PFSK-1 (cell line): ENCODE measurements at regions not wholly inside any gene's neighbourhood (a gene's known extent, or its start where the extent isn't known, plus 50 kb on each side); places are given as distances from the start of the nearest gene placed in this dataset.

Experiments used
- FOXP2 ChIP-seq: optimal IDR thresholded peaks from 2 replicates; pipeline ENCODE3; 2011; ENCODE audit warnings: borderline replicate concordance, control low read depth, inconsistent platforms; ENCODE audit not compliant: insufficient read depth; ENCODE audit errors: extremely low read length, extremely low read depth
- POLR2AphosphoS5 ChIP-seq: IDR thresholded peaks from 2 replicates; pipeline ENCODE4 v1.6.1; 2012; ENCODE audit warnings: low read depth, mild to moderate bottlenecking, control low read depth, low read length, moderate library complexity
- REST ChIP-seq, 2 experiments: IDR thresholded peaks; 2 replicates each; pipeline versions ENCODE4 v1.6.1 to v1.8.0; 2011 to 2012; ENCODE audit warnings: low read depth in 2 of 2, low read length in 2 of 2, control low read depth in 1 of 2, inconsistent platforms in 1 of 2, mild to moderate bottlenecking in 1 of 2, moderate library complexity in 1 of 2; ENCODE audit not compliant: insufficient read depth in 1 of 2
- SIN3A ChIP-seq: IDR thresholded peaks from 2 replicates; pipeline ENCODE4 v1.6.1; 2012; ENCODE audit warnings: mild to moderate bottlenecking, low read length, moderate library complexity, borderline replicate concordance; ENCODE audit not compliant: insufficient read depth
- TAF1 ChIP-seq: IDR thresholded peaks from 2 replicates; pipeline ENCODE4 v1.6.1; 2012; ENCODE audit warnings: low read length, control low read depth, borderline replicate concordance; ENCODE audit not compliant: insufficient read depth

DNA sequence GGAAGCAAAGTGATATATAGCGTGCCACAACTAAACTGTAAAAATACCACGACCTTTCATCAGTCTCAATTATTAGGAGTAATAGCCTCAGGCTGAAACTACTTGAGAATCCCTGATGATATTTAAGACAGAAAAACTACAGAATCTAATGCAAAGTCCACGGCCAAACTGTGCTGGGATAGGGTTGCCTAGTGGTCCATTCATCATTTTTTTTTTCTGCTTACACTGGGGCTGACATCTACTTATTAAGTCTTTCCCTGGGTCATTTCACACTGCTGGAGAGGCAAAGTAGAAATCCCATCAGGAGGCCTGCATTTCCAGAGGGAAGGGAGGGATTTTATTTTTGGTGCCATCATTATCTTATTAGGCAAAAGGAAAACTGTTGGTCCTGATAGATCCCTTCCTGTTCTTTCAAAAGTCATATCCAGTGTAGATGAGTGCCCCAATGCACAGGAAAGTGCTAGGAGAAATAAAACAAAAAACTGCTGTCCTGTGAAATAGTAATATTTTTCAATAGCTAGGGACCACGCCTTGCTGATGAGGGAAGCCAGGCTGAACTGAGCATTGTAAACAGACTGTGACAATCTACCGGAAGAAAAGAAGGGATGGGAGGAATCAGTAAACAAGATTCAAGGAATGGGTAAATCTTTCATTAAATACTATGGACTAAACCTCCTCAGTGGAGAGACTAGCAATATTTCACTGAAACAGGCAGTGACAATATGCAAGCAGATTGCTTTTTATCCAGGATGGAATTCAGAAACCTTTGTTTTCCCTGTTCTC is 644.3 kb downstream of the IRS1 start:
- TF ChIP-seq TAF1, result no peak
- no peak for TF ChIP-seq POLR2AphosphoS5

- TF ChIP-seq FOXP2 (no peak), POLR2AphosphoS5 (no peak), SIN3A (no peak), REST (IDR thresholded peaks at IDR 0.05; ENCODE audit: insufficient read depth in 1 of 2, low read depth in 2 of 2, low read length in 2 of 2) (no peak), TAF1 (no peak)
These were observed 645.0 kb downstream of the IRS1 start for GRCh38 chr2:226154610-226155009.

GRCh38 chr2:226153553-226153952 is 646.1 kb downstream of the IRS1 start:
- TF ChIP-seq REST (IDR thresholded peaks at IDR 0.05; ENCODE audit: insufficient read depth in 1 of 2, low read depth in 2 of 2, low read length in 2 of 2), result no peak
- TF ChIP-seq POLR2AphosphoS5, result no peak
- no peak for TF ChIP-seq SIN3A
- TF ChIP-seq FOXP2, result no peak
- TF ChIP-seq TAF1, result no peak

DNA sequence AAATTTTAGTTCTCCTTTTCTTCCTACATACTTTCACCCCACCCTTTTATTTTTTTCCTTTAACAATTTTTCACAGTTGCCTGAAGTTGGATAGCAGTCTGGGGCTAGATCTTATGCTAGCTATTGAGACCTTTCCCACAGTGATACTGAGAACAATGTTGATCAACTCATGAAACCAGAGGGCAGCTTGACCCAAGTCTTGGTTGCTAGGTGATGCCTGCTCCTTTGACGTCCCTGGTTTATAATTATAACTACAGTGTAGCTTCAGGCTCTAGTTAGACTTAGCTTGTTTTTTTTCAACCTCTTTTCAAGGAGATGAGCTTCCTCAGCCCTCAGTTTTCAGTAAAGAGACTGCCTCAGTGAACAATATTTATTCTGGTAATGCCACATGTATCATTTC is 648.5 kb downstream of the IRS1 start:
- TF ChIP-seq SIN3A (no peak), REST (IDR thresholded peaks at IDR 0.05; ENCODE audit: insufficient read depth in 1 of 2, low read depth in 2 of 2, low read length in 2 of 2) (no peak), FOXP2 (no peak), POLR2AphosphoS5 (no peak), TAF1 (no peak)

DNA sequence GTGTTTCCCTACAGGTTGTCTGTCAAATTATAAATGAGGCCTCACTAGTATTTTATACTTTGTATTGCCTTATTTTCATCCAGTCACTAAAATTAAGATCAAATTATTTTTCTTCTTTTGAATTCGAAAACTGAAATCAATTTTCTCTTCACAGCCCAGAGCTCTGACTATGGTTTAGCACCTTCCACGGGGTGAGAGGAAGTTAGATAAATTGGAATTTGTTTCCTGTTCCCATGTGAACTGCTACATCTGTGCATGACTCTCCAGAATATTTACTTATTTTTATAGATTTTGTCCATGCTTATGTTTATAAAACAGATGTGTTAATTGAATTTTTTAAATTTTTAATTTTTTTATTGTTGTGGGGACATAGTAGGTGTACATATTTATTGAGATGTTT is 656.5 kb downstream of the IRS1 start:
- TF ChIP-seq FOXP2 (no peak), POLR2AphosphoS5 (no peak), REST (IDR thresholded peaks at IDR 0.05; ENCODE audit: insufficient read depth in 1 of 2, low read depth in 2 of 2, low read length in 2 of 2) (no peak), TAF1 (no peak), SIN3A (no peak)
